WI38 (cell line): ENCODE measurements at regions not wholly inside any gene's neighbourhood (a gene's known extent, or its start where the extent isn't known, plus 50 kb on each side); places are given as distances from the start of the nearest gene placed in this dataset.

Experiments
- H3K4me3 ChIP-seq: 2 replicates; pipeline ENCODE4 v1.5.1; 2011; ENCODE audit warnings: low read depth, mild to moderate bottlenecking, control low read depth, low read length
- TF ChIP-seq, protein P1 (sequence below): IDR thresholded peaks from 2 replicates; pipeline ENCODE4 v1.5.1; 2012; ENCODE audit warnings: low read depth, mild to moderate bottlenecking, control low read depth, low read length

GRCh38 chr21:38643404-38644023 lies 145.2 kb upstream of the ERG start:
- TF ChIP-seq, protein P1, sequence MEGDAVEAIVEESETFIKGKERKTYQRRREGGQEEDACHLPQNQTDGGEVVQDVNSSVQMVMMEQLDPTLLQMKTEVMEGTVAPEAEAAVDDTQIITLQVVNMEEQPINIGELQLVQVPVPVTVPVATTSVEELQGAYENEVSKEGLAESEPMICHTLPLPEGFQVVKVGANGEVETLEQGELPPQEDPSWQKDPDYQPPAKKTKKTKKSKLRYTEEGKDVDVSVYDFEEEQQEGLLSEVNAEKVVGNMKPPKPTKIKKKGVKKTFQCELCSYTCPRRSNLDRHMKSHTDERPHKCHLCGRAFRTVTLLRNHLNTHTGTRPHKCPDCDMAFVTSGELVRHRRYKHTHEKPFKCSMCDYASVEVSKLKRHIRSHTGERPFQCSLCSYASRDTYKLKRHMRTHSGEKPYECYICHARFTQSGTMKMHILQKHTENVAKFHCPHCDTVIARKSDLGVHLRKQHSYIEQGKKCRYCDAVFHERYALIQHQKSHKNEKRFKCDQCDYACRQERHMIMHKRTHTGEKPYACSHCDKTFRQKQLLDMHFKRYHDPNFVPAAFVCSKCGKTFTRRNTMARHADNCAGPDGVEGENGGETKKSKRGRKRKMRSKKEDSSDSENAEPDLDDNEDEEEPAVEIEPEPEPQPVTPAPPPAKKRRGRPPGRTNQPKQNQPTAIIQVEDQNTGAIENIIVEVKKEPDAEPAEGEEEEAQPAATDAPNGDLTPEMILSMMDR: no peak

DNA sequence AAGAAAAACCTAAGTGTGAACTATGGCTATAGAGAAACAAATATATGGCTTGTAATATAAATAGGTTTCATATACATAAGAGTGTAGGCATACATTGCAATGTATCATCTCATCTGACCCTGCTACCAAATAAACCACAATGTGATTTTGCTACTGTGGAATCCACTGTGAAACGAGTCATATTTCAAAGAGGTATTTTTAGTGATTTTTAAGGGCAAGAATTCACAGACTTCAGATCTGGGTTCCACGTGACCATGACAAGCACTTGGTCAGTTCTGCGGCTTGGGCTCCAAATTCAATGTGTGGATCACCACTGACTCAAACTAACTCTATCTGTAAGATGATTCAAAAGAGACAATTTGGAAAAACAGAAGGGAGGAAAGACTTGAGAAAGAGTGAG lies 147.0 kb upstream of the ERG start:
- no peak overlapping the region for H3K4me3 ChIP-seq
- TF ChIP-seq, protein P1: no peak

More at GRCh38 chr21:38643404-38644023, 145.2 kb upstream of the ERG start:
- H3K4me3 ChIP-seq: no peak overlapping the region

- H3K4me3 ChIP-seq: no peak overlapping the region
- TF ChIP-seq, protein P1: no peak
Measured at GRCh38 chr21:38646213-38646837, 148.0 kb upstream of the ERG start.

DNA sequence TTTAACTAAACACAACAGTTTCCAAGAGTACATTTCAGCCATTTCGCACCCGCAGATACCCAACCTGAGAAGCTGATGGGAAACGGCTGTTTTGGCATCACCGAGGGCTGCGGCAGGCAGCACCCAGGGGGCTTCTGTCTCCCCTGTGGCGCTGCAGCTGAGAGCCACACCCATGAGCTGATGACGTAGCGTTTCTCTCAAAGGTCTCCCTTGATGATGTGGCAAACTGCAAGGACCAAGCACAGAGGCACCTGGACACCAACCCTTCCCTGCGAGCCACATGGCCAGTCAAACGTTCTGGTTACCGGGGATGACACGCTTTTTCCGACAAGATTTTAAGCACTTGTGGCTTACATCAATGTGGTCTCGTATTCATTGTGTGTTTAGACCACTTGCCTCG lies 150.8 kb upstream of the ERG start:
- TF ChIP-seq, protein P1: no peak
- no peak overlapping the region for H3K4me3 ChIP-seq

DNA sequence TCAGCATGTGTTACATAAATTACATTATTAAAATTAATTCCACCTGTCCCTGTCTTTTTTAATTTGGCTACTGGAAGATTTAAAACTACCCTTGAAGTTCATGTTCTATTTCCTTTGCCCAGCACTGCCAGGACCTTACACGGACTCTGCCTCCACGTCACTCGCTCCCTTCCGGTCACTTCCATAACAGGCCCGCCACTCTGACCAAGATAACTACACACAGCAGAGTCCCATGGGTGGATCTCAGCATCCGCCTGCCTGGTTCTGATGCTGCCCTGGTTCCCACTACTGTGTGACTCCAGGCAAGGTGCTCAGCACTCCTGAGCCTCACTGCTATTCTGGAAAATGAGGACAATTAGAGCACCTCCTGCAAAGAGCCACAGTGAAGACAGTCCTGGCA lies 153.3 kb upstream of the ERG start:
- no peak overlapping the region for H3K4me3 ChIP-seq
- TF ChIP-seq, protein P1: no peak

- no peak overlapping the region for H3K4me3 ChIP-seq
Measured at GRCh38 chr21:38652396-38652795, 153.3 kb upstream of the ETS2 start.

GRCh38 chr21:38654580-38654979 lies 151.1 kb upstream of the ETS2 start:
- TF ChIP-seq, protein P1: no peak
- no peak overlapping the region for H3K4me3 ChIP-seq

More at GRCh38 chr21:38652396-38652795, 153.3 kb upstream of the ETS2 start:
- TF ChIP-seq, protein P1: no peak
